HCT116 (cell line): ENCODE measurements at regions not wholly inside any gene's neighbourhood (a gene's known extent, or its start where the extent isn't known, plus 50 kb on each side); places are given as distances from the start of the nearest gene placed in this dataset.

Experiments
- ATAC-seq: fragments of 200-7000 bp; cut with Tn5 transposase; 2 replicates; pipeline ENCODE4 v1.9.1; 2020; ENCODE audit warnings: mild to moderate bottlenecking, moderate library complexity
- BruUV-seq: library from RNA; stranded (reverse); fragments of 400-500 nt; replicated peaks from 2 replicates; lab custom pipeline; 2021; lab: Mats Ljungman, UMichigan
- CTCF ChIA-PET: fragments of 300-600 bp; sonication (Branson Sonifier 250); formaldehyde crosslinking; loops from one replicate; lab custom pipeline; 2021; ENCODE audit warnings: antibody characterized with exemption; lab: Charles Lee
- POLR2A ChIA-PET: fragments of 300-600, 350-600 bp; sonication (Branson Sonifier 250); formaldehyde crosslinking; loops from one replicate; lab custom pipeline; 2021; ENCODE audit warnings: antibody characterized with exemption; lab: Charles Lee
- RAD21 ChIA-PET, 2 experiments: fragments of 300-600 bp; sonication (Branson Sonifier 250); formaldehyde crosslinking; loops; one replicate each; lab custom pipeline; 2023; ENCODE audit warnings: low total read pairs in 2 of 2; ENCODE audit not compliant: uncharacterized antibody in 2 of 2, unreplicated experiment in 2 of 2, low non-redundant PET in 1 of 2; lab: Charles Lee
- DNase-seq: peaks from one replicate; pipeline ENCODE4 v3.0.0-alpha.2; 2010; ENCODE audit warnings: low read depth, low spot score
- H2AFZ ChIP-seq: fragments of 200-600 bp; shearing (Covaris generic), sonication (generic); 2 replicates; pipeline ENCODE4 v1.6.1; 2017; ENCODE audit warnings: low read depth, mixed run types, mixed read lengths, antibody characterized with exemption, low read length; ENCODE audit not compliant: poor library complexity, severe bottlenecking
- H3K27ac ChIP-seq: 2 replicates; pipeline ENCODE4 v1.5.1; 2012; ENCODE audit warnings: low read depth, low read length
- H3K27me3 ChIP-seq: fragments of 200-600 bp; sonication (generic); 2 replicates; pipeline ENCODE4 v1.6.1; 2016; ENCODE audit warnings: mixed run types, low read length, mixed read lengths; ENCODE audit not compliant: insufficient read depth
- H3K36me3 ChIP-seq, 2 experiments: fragments of 200-500 bp in 1 of 2; fragments of 200-600 bp in 1 of 2; sonication (Bioruptor generic) in 1 of 2; sonication (generic) in 1 of 2; 2 replicates each; pipeline versions ENCODE4 v1.5.1 to v1.6.1; 2014 to 2016; ENCODE audit warnings: low read length in 2 of 2, inconsistent platforms in 1 of 2, mixed read lengths in 1 of 2, mixed run types in 1 of 2; ENCODE audit not compliant: insufficient read depth in 2 of 2, control insufficient read depth in 1 of 2
- H3K4me1 ChIP-seq, 2 experiments: fragments of 200-600 bp in 1 of 2; sonication (generic) in 1 of 2; 2 replicates each; pipeline versions ENCODE4 v1.5.1 to v1.6.1; 2012 to 2017; ENCODE audit warnings: low read length in 2 of 2, inconsistent platforms in 1 of 2, mild to moderate bottlenecking in 1 of 2, mixed read lengths in 1 of 2, mixed run types in 1 of 2, moderate library complexity in 1 of 2; ENCODE audit not compliant: insufficient read depth in 2 of 2, control insufficient read depth in 1 of 2
- H3K4me2 ChIP-seq: fragments of 200-600 bp; sonication (generic); 2 replicates; pipeline ENCODE4 v1.6.1; 2017; ENCODE audit warnings: mixed run types, low read length, mixed read lengths
- H3K4me3 ChIP-seq, 2 experiments: fragments of 200-600 bp in 1 of 2; sonication (generic) in 1 of 2; replicated peaks in 1 of 2; 2 replicates each; pipeline ENCODE4 v1.5.1; 2011 to 2016; ENCODE audit warnings: low read length in 2 of 2, control low read depth in 1 of 2, low read depth in 1 of 2, mild to moderate bottlenecking in 1 of 2, mixed read lengths in 1 of 2, mixed run types in 1 of 2
- H3K79me2 ChIP-seq: fragments of 200-600 bp; sonication (generic); 2 replicates; pipeline ENCODE4 v1.6.1; 2017; ENCODE audit warnings: mild to moderate bottlenecking, mixed run types, low read length, moderate library complexity, mixed read lengths; ENCODE audit not compliant: insufficient read depth
- H3K9ac ChIP-seq: fragments of 200-600 bp; sonication (generic); 2 replicates; pipeline ENCODE4 v1.6.1; 2016; ENCODE audit warnings: low read length, mixed read lengths
- H3K9me2 ChIP-seq: fragments of 200-600 bp; sonication (generic), shearing (Covaris generic); 2 replicates; pipeline ENCODE4 v1.6.1; 2017; ENCODE audit warnings: mixed run types, mild to moderate bottlenecking, moderate library complexity; ENCODE audit not compliant: insufficient read depth
- H3K9me3 ChIP-seq, 2 experiments: fragments of 200-500 bp in 1 of 2; fragments of 200-600 bp in 1 of 2; sonication (Bioruptor generic) in 1 of 2; sonication (generic) in 1 of 2; 2 replicates each; pipeline ENCODE4 v1.6.1; 2014 to 2017; ENCODE audit warnings: low read length in 2 of 2, mixed read lengths in 2 of 2, inconsistent platforms in 1 of 2, low read depth in 1 of 2, mild to moderate bottlenecking in 1 of 2, mixed run types in 1 of 2, moderate library complexity in 1 of 2; ENCODE audit not compliant: control insufficient read depth in 1 of 2, insufficient read depth in 1 of 2
- H4K20me1 ChIP-seq: fragments of 200-600 bp; sonication (generic), shearing (Covaris generic); 2 replicates; pipeline ENCODE4 v1.6.1; 2017; ENCODE audit warnings: mixed run types, mild to moderate bottlenecking, moderate library complexity; ENCODE audit not compliant: insufficient read depth
- ATF3 ChIP-seq: IDR thresholded peaks from 2 replicates; pipeline ENCODE4 v1.6.1; 2012
- CBX3 ChIP-seq: IDR thresholded peaks from 2 replicates; pipeline ENCODE4 v1.6.1; 2012; ENCODE audit warnings: low read depth
- CEBPB ChIP-seq: IDR thresholded peaks from 2 replicates; pipeline ENCODE4 v1.6.1; 2012; ENCODE audit warnings: low read depth
- CTCF ChIP-seq, 3 experiments: fragments of 200-600 bp in 1 of 3; sonication (generic) in 1 of 3; IDR thresholded peaks in 2 of 3; conservative IDR thresholded peaks in 1 of 3; 2 replicates each; pipeline ENCODE4 v1.5.1; 2012 to 2017; ENCODE audit warnings: low read depth in 2 of 3, low read length in 2 of 3, antibody characterized with exemption in 1 of 3, borderline replicate concordance in 1 of 3, control low read depth in 1 of 3, mild to moderate bottlenecking in 1 of 3, mixed read lengths in 1 of 3, mixed run types in 1 of 3, moderate library complexity in 1 of 3; ENCODE audit not compliant: insufficient read depth in 1 of 3
- EGR1 ChIP-seq: IDR thresholded peaks from 2 replicates; pipeline ENCODE4 v1.6.1; 2012; ENCODE audit warnings: low read depth
- ELF1 ChIP-seq: IDR thresholded peaks from 2 replicates; pipeline ENCODE4 v1.6.1; 2012; ENCODE audit warnings: low read depth, borderline replicate concordance
- EZH2phosphoT487 ChIP-seq: fragments of 200-600 bp; IDR thresholded peaks from 2 replicates; pipeline ENCODE4 v1.6.1; 2018; ENCODE audit warnings: antibody characterized with exemption, borderline replicate concordance
- FOSL1 ChIP-seq: IDR thresholded peaks from 2 replicates; pipeline ENCODE4 v1.6.1; 2012; ENCODE audit warnings: low read depth
- JUND ChIP-seq: IDR thresholded peaks from 2 replicates; pipeline ENCODE4 v1.6.1; 2012
- MAX ChIP-seq: IDR thresholded peaks from 2 replicates; pipeline ENCODE4 v1.6.1; 2012
- POLR2A ChIP-seq: IDR thresholded peaks from 2 replicates; pipeline ENCODE4 v1.7.0; 2011; ENCODE audit warnings: borderline replicate concordance; ENCODE audit not compliant: insufficient read depth, insufficient read length; ENCODE audit errors: extremely low read depth
- POLR2AphosphoS5 ChIP-seq: IDR thresholded peaks from 2 replicates; pipeline ENCODE4 v1.6.1; 2011; ENCODE audit warnings: mild to moderate bottlenecking, low read depth, low read length, moderate library complexity
- RAD21 ChIP-seq: IDR thresholded peaks from 2 replicates; pipeline ENCODE4 v1.6.1; 2012; ENCODE audit warnings: low read depth, mild to moderate bottlenecking
- SIN3A ChIP-seq: IDR thresholded peaks from 2 replicates; pipeline ENCODE4 v1.6.1; 2012; ENCODE audit warnings: low read depth
- SP1 ChIP-seq: IDR thresholded peaks from 2 replicates; pipeline ENCODE4 v1.6.1; 2012; ENCODE audit warnings: low read depth
- TCF7L2 ChIP-seq: IDR thresholded peaks from 2 replicates; pipeline ENCODE4 v1.7.0; 2011; ENCODE audit warnings: borderline replicate concordance, inconsistent platforms; ENCODE audit not compliant: insufficient read depth, insufficient read length; ENCODE audit errors: extremely low read depth
- ZFX ChIP-seq: fragments of 450-650 bp; IDR thresholded peaks from 2 replicates; pipeline ENCODE4 v1.6.1; 2017
- ZNF274 ChIP-seq: fragments of 200-500 bp; sonication (Bioruptor generic); IDR thresholded peaks from 2 replicates; pipeline ENCODE4 v1.6.1; 2014; ENCODE audit warnings: mild to moderate bottlenecking, low read depth, low read length, inconsistent platforms
- intact Hi-C: fragments of 100-400 bp; cut with micrococcal nuclease; formaldehyde crosslinking; loops from 2 replicates; pipeline ENCODE4 v1.10.0; 2022

GRCh38 chr2:176392249-176392648, 123.0 kb downstream of the MTX2 start:
- DNase-seq: no peak
- ATAC-seq: no peak
- Histone ChIP-seq H2AFZ (no peak overlapping the region), H3K9me2 (no peaks in the 10 kb centered on the region), H3K4me2 (no peak overlapping the region), H3K9me3 (no peaks in the 10 kb centered on the region), H3K27me3 (no peaks in the 10 kb centered on the region), H3K36me3 (no peaks in the 10 kb centered on the region), H4K20me1 (no peaks in the 10 kb centered on the region), H3K4me3 (no peak overlapping the region), H3K4me1 (no peaks in the 10 kb centered on the region; a peak in 1 of 4 replicates), H3K9ac (no peak overlapping the region), H3K79me2 (no peaks in the 10 kb centered on the region), H3K27ac (no peak overlapping the region)
- ChIA-PET CTCF (no interaction called here), POLR2A (no interaction called here), RAD21 (no interaction called here)
- intact Hi-C loops: no loop called here
- no TSS peak for BruUV-seq
- no peak for TF ChIP-seq POLR2AphosphoS5
- no peak for TF ChIP-seq TCF7L2
- TF ChIP-seq CTCF (IDR thresholded peaks at IDR 0.05 in 2 of 3, conservative IDR thresholded peaks at IDR 0.05 in 1 of 3; ENCODE audit: borderline replicate concordance in 1 of 3, insufficient read depth in 1 of 3, low read depth in 2 of 3, low read length in 2 of 3): no peak
- no peak for TF ChIP-seq RAD21
- TF ChIP-seq SIN3A: no peak
- TF ChIP-seq POLR2A: no peak
- TF ChIP-seq ATF3: no peak
- no peak for TF ChIP-seq JUND
- TF ChIP-seq ELF1: no peak
- no peak for TF ChIP-seq EZH2phosphoT487
- TF ChIP-seq SP1: no peak
- no peak for TF ChIP-seq CEBPB
- no peak for TF ChIP-seq FOSL1
- TF ChIP-seq CBX3: no peak
- TF ChIP-seq MAX: no peak
- TF ChIP-seq ZNF274: no peak
- no peak for TF ChIP-seq EGR1
- no peak for TF ChIP-seq ZFX
